Suprapubic skin (tissue), 4 donors: ENCODE measurements at regions not wholly inside any gene's neighbourhood (a gene's known extent, or its start where the extent isn't known, plus 50 kb on each side); places are given as distances from the start of the nearest gene placed in this dataset.
A peak's percentile ranks its signal among the peaks of the same experiment; 100 is the strongest.

ENCODE experiments used
- DNase-seq, 2 donors: peaks; one replicate each; pipeline ENCODE4 v3.0.0-alpha.2; 2019; ENCODE audit warnings: low spot score in 2 of 2
- H3K27ac ChIP-seq: fragments of 200-600 bp; sonication (generic); one replicate; pipeline ENCODE4 v1.5.1; 2019
- H3K27me3 ChIP-seq: fragments of 200-600 bp; sonication (generic); one replicate; pipeline ENCODE4 v1.5.1; 2019
- H3K36me3 ChIP-seq: fragments of 200-600 bp; sonication (generic); one replicate; pipeline ENCODE4 v1.5.1; 2019
- H3K4me1 ChIP-seq: fragments of 200-600 bp; sonication (generic); one replicate; pipeline ENCODE4 v1.5.1; 2019
- H3K4me3 ChIP-seq: fragments of 200-600 bp; sonication (generic); one replicate; pipeline ENCODE4 v1.5.1; 2019; ENCODE audit warnings: mild to moderate bottlenecking
- H3K9me3 ChIP-seq: fragments of 200-600 bp; sonication (generic); one replicate; pipeline ENCODE4 v1.5.1; 2019
- EP300 ChIP-seq: sonication (generic); formaldehyde crosslinking; IDR thresholded peaks from one replicate; pipeline ENCODE4 v1.6.1; 2017; ENCODE audit warnings: antibody characterized with exemption
- POLR2A ChIP-seq, 2 donors: fragments of 450-650 bp; IDR thresholded peaks; one replicate each; pipeline ENCODE4 v1.6.1; 2017; ENCODE audit warnings: antibody characterized with exemption in 2 of 2, mild to moderate bottlenecking in 2 of 2, moderate library complexity in 2 of 2
- POLR2AphosphoS5 ChIP-seq, 3 donors: sonication (generic); formaldehyde crosslinking; IDR thresholded peaks; one replicate each; pipeline ENCODE4 v1.6.1; 2017; ENCODE audit warnings: antibody characterized with exemption in 3 of 3
- WGBS: methylation state at CpG from one replicate; pipeline ENCODE4 v1.1.5; 2018; 5-methylcytosine and 5-hydroxymethylcytosine counted together
- TF ChIP-seq, protein P1 (sequence below), 2 donors: fragments of 200-600 bp in 1 of 2; fragments of 450-650 bp in 1 of 2; sonication (generic) in 1 of 2; IDR thresholded peaks; one replicate each; pipeline ENCODE4 v1.5.1; 2016 to 2019; ENCODE audit warnings: antibody characterized with exemption in 2 of 2, mild to moderate bottlenecking in 1 of 2, moderate library complexity in 1 of 2

DNA sequence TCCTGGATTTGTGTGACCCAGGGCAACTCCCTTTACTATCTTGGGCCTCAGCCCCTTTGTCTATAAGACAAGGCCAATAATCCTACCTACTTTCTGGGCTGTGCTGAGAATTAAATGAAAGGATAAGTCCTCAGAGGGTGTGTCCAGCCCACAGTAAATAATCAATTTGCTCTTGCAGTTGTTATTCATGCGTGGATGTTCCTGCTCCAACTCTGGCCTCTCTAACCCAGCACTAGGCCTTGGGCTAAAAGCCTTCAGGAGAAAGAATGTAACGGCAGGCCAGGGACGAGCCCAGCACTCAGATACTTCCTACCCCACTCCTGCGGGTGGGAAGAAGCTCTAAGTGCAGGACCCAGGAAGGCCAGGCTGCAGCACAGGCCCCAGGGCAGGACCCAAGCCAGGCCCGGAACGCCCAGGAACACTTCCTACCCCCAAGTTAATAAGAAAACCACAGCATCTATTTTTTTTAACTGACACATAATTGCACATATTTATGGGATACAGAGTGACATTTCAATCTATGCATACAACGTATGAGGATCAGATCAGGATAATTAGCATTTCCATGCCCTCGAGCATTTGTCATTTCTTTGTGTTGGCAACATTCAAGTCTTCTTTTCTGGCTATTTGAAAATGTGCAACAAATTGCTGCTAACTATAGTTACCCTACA, 179.6 kb upstream of the RBPJ start:
- Histone ChIP-seq H3K36me3 (no peaks in the 10 kb centered on the region), H3K27ac (peak overlapping the region; percentile 62), H3K9me3 (no peaks in the 10 kb centered on the region), H3K4me3 (no peak overlapping the region), H3K4me1 (peaks cover 24% of the 10 kb centered on the region), H3K27me3 (no peaks in the 10 kb centered on the region)
- 62% methylated on average over 8 of the region's 8 CpGs for WGBS
- TF ChIP-seq, protein P1, sequence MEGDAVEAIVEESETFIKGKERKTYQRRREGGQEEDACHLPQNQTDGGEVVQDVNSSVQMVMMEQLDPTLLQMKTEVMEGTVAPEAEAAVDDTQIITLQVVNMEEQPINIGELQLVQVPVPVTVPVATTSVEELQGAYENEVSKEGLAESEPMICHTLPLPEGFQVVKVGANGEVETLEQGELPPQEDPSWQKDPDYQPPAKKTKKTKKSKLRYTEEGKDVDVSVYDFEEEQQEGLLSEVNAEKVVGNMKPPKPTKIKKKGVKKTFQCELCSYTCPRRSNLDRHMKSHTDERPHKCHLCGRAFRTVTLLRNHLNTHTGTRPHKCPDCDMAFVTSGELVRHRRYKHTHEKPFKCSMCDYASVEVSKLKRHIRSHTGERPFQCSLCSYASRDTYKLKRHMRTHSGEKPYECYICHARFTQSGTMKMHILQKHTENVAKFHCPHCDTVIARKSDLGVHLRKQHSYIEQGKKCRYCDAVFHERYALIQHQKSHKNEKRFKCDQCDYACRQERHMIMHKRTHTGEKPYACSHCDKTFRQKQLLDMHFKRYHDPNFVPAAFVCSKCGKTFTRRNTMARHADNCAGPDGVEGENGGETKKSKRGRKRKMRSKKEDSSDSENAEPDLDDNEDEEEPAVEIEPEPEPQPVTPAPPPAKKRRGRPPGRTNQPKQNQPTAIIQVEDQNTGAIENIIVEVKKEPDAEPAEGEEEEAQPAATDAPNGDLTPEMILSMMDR (IDR thresholded peaks at IDR 0.05) = no peak
- TF ChIP-seq EP300 (no peak), POLR2AphosphoS5 (IDR thresholded peaks at IDR 0.05) (no peak), POLR2A (IDR thresholded peaks at IDR 0.05) (no peak)
- no peak for DNase-seq

DNA sequence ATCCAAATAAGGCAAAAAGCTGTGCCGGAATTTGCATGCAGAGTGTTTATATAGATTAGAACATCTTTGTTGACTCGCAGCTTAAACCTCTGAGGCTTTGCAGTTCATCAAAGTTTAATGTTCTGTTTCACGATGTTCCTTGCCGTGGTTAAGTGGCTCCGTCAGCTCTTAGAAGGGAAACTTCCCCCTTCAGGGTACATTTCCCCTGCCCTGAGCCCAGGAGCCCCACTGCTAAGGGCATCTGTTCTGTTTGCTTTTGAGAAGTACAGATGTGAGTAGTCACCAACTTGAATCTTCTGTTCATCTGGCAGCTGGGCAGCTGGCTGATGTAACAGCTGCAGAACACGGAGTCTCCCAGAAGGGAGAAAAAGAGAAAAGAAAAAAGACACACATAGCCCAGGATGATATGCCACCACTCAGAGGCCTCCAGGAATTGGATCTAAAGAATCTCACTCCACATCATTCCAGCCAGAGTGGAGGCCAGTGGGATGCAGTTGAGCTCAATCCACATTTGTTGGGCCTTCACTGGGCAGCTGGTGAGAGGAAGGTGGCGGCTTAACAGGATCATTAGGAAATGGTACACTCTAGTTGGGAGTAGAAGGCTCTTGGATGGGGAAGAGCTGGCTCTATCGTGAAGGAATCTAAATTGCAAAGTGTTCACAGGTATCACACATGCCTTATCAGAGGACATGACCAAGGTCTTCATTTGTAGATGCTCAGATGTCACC, 178.7 kb upstream of the RBPJ start:
- 67% methylated on average over 8 of the region's 8 CpGs for WGBS
- no peaks in the 10 kb centered on the region for H3K9me3 ChIP-seq

DNA sequence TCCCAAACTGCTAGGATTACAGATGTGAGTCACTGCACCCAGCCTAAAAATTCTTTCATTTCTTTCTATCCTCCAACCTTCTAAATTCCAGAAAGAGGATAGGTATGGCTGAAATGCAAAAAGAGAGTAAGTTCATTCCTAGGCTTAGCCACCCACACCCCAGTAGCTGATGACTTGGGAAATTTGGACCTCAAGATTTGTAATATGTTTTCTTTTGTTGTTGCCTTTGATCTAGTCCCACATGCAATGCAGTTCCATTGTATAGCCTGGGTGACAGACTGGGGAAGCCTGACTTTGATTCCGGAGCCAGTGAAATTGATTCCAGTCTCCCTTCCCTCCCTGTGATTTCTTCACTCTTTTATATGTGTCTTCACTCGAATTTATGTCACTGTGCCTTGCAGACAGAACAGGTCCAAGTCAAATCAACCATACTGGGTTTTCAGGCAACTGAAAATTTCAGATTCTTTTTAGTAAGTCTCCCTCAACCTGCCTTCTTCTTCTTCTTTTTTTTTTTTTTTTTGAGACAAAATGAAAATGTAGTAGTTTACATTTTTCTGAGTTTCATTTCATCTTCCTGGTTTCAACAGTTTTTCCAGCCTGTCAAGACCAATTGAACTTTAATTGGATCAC, 176.2 kb upstream of the RBPJ start:
- no peak for TF ChIP-seq EP300
- TF ChIP-seq, protein P1 (IDR thresholded peaks at IDR 0.05) = no peak
- TF ChIP-seq POLR2A (IDR thresholded peaks at IDR 0.05) = no peak
- TF ChIP-seq POLR2AphosphoS5 (IDR thresholded peaks at IDR 0.05) = no peak
- 63% methylated on average over 2 of the region's 2 CpGs for WGBS
- Histone ChIP-seq H3K27me3 (no peaks in the 10 kb centered on the region), H3K4me1 (peaks cover 20% of the 10 kb centered on the region), H3K4me3 (no peak overlapping the region), H3K36me3 (no peaks in the 10 kb centered on the region), H3K27ac (no peak overlapping the region), H3K9me3 (no peaks in the 10 kb centered on the region)
- no peak for DNase-seq

More for the DNA sequence above, 178.7 kb upstream of the RBPJ start:
- no peak overlapping the region for H3K4me3 ChIP-seq
- peaks cover 24% of the 10 kb centered on the region for H3K4me1 ChIP-seq
- H3K27me3 ChIP-seq = no peaks in the 10 kb centered on the region
- DNase-seq = no peak
- peak overlapping the region; percentile 72 for H3K27ac ChIP-seq
- TF ChIP-seq POLR2AphosphoS5 (IDR thresholded peaks at IDR 0.05) (no peak), POLR2A (IDR thresholded peaks at IDR 0.05) (no peak)
- TF ChIP-seq, protein P1 (IDR thresholded peaks at IDR 0.05) = no peak
- H3K36me3 ChIP-seq = no peaks in the 10 kb centered on the region

DNA sequence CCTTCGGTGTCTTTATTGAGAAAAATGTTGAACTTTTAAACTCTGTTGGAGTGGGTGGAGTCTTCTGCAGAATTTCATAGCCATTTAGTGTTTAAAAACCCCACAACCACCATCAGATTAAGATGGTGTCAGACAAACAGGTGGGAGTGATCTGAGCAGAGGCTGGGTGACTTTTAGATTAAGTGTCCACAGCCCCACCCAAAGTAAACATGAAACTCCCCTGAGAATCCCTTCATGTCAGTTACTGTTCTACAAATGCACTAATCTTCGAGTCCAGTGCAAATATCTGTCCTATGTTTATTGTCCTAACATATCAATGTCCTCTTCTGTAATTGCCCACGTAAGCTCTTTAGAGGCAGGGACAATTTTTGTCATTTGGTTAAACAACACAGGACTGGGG, 175.6 kb upstream of the RBPJ start:
- peaks cover 14% of the 10 kb centered on the region for H3K4me1 ChIP-seq
- no peak overlapping the region for H3K27ac ChIP-seq
- WGBS = 69% methylated on average over 3 of the region's 3 CpGs
- no peaks in the 10 kb centered on the region for H3K9me3 ChIP-seq
- no peak overlapping the region for H3K4me3 ChIP-seq
- no peak for DNase-seq
- no peak for TF ChIP-seq POLR2AphosphoS5 (IDR thresholded peaks at IDR 0.05)
- TF ChIP-seq, protein P1 (IDR thresholded peaks at IDR 0.05) = no peak
- TF ChIP-seq POLR2A (IDR thresholded peaks at IDR 0.05) = no peak
- no peak for TF ChIP-seq EP300
- H3K36me3 ChIP-seq = no peaks in the 10 kb centered on the region
- H3K27me3 ChIP-seq = no peaks in the 10 kb centered on the region

DNA sequence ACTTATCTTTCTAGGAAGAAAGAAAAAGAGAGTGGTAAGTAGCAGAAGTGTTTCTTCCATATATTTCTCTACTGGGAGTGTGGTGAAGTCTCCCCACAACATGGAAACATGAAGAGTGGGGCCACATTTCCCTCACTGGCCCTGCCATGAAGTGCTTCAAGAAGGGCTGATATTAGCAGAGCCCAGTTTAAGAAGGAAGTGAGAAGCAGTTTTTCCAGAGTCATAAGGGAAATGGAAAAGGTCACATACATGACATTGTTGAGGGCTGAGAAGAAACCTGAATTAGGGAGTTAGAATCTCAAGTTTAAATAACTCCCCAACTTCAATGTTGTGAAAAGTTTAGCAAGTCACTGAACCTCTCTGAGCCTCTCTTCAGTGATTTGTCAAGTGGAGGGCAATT, 171.9 kb upstream of the RBPJ start:
- no peak for DNase-seq
- Histone ChIP-seq H3K4me1 (peaks cover 8% of the 10 kb centered on the region), H3K9me3 (no peaks in the 10 kb centered on the region), H3K36me3 (no peaks in the 10 kb centered on the region), H3K4me3 (no peak overlapping the region), H3K27ac (no peak overlapping the region), H3K27me3 (no peaks in the 10 kb centered on the region)
- TF ChIP-seq POLR2AphosphoS5 (IDR thresholded peaks at IDR 0.05) = no peak
- no peak for TF ChIP-seq EP300
- TF ChIP-seq, protein P1 (IDR thresholded peaks at IDR 0.05) = no peak
- no peak for TF ChIP-seq POLR2A (IDR thresholded peaks at IDR 0.05)
